RWPE1 (cell line): ENCODE measurements at regions not wholly inside any gene's neighbourhood (a gene's known extent, or its start where the extent isn't known, plus 50 kb on each side); places are given as distances from the start of the nearest gene placed in this dataset.

Experiments used
- CTCF ChIA-PET: fragments of 350-600 bp; sonication (Branson Sonifier 250); formaldehyde crosslinking; extraction: SDS; loops from one replicate; lab custom pipeline; 2021; lab: Yijun Ruan, JAX
- POLR2A ChIA-PET: fragments of 400-600 bp; formaldehyde crosslinking; extraction: SDS; loops from one replicate; lab custom pipeline; 2020; ENCODE audit warnings: antibody characterized with exemption; ENCODE audit not compliant: low non-redundant PET; lab: Yijun Ruan, JAX
- DNase-seq: peaks from one replicate; pipeline ENCODE4 v3.0.0; 2012; ENCODE audit warnings: low spot score
- H3K27ac ChIP-seq: fragments of 450-650 bp; 2 replicates; pipeline ENCODE4 v1.5.1; 2017
- TF ChIP-seq, protein P1 (sequence below): fragments of 450-650 bp; conservative IDR thresholded peaks from 2 replicates; pipeline ENCODE4 v1.5.1; 2017; ENCODE audit warnings: low read depth, mild to moderate bottlenecking

DNA sequence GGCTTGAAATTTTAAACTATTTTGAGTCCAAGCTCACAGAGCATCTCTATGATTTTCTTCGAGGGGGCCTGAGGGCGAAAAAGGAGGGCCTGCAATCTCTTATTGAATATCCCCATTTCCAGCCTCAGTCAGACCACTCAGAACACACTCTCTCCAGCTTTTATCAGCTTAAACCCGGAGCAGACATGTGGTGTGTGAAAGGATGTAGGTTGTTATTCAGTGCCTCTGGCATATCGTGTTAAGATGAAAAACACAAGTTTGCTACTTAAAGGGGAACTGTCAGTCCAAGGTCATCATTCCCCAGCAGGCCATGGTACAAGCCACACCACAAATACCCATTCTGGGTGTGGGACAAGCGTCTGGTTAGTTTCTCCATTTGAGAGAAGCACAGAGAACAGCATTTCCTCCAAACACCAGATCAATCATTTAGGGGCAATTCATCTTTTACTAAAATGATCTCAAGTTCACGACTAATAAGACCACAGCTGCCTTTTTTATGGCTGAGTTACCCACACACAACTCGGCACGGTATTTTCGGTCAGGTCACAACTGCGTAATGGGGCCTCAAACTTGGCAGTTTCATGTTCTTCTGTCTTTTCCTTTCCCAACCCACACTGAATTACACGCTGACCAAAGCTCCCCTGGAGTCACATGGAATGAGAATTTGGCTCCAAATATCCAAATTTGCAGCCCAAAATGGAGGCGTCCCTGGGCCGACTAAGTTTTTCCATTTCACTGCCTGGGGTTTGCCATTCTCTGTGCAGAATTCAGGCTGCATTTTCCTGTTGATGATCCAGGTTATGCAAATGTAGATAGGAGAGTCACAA lies 188.4 kb downstream of the SEM1 start:
- ChIA-PET CTCF (no interaction called here), POLR2A (no interaction called here)
- H3K27ac ChIP-seq: no peak overlapping the region
- TF ChIP-seq, protein P1, sequence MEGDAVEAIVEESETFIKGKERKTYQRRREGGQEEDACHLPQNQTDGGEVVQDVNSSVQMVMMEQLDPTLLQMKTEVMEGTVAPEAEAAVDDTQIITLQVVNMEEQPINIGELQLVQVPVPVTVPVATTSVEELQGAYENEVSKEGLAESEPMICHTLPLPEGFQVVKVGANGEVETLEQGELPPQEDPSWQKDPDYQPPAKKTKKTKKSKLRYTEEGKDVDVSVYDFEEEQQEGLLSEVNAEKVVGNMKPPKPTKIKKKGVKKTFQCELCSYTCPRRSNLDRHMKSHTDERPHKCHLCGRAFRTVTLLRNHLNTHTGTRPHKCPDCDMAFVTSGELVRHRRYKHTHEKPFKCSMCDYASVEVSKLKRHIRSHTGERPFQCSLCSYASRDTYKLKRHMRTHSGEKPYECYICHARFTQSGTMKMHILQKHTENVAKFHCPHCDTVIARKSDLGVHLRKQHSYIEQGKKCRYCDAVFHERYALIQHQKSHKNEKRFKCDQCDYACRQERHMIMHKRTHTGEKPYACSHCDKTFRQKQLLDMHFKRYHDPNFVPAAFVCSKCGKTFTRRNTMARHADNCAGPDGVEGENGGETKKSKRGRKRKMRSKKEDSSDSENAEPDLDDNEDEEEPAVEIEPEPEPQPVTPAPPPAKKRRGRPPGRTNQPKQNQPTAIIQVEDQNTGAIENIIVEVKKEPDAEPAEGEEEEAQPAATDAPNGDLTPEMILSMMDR: no peak
- no peak for DNase-seq

DNA sequence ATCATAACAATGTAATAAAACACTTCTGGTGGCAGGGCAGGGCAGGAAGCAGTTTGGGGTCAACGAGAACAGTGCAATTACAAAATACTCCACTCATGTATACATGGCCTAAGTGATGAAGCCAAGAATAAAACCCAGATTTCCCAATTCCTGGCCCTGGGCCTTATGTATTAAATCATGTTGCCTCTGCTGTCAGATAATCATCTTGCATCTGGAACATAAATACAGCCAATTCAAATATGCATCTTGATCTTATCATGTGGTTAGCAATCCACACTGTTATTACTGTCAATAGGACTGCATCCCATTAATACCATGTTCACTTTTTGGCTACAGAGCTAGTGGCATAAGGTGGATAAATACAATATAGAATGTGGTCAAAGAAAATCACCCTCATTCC lies 186.5 kb upstream of the SLC25A13 start:
- peak; percentile 49 for DNase-seq
- no peak overlapping the region for H3K27ac ChIP-seq
- POLR2A ChIA-PET: no interaction called here
- TF ChIP-seq, protein P1: no peak
- CTCF ChIA-PET: interaction anchor here (0.6 to 0.7 kb wide), 2 partner anchors 15 to 57 kb away, joined by 3 read pairs; no protein-coding TSS in a partner anchor

DNA sequence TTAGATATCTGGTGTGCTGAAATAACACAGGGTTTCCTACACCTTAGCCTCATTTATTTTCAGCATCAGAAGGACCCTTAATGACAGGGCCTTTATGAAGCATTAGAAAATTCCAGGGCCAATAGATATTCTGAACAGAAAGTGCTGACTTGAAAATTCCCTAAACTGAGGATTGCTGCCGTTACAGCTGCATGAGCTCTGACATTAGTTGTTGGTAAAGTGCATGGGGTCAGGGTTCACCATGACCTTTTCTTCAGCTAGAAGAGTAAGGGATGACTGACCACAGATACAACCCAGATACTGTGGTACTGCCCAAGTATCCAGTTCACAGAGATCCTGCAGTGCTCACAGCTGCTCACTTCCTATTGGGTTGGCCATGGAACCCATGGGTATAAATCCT lies 181.7 kb upstream of the SLC25A13 start:
- TF ChIP-seq, protein P1: no peak
- no peak for DNase-seq
- POLR2A ChIA-PET: no interaction called here
- CTCF ChIA-PET: interaction anchor here (0.7 kb wide), 1 partner anchor 188 kb away, joined by 3 read pairs; no protein-coding TSS in a partner anchor
- no peak overlapping the region for H3K27ac ChIP-seq

DNA sequence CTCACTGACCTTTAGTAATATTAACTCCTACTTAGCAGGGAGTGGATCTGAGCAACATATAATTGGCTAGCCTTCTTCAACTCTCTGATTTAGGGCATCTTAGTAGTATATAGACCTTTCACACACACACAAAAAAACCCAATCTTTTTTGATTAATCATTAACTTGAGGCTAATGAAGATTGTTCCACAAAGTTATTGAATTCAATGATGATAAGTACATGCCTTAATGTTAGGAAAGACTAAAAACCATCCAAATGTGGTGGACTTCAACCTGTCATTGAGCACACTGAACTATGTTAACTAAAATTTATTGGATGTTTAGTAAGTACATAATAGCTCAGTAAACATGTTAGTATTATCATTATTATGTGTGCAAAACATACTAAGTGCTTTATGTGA lies 179.4 kb upstream of the SLC25A13 start:
- CTCF ChIA-PET: no interaction called here
- TF ChIP-seq, protein P1: no peak
- POLR2A ChIA-PET: no interaction called here
- no peak overlapping the region for H3K27ac ChIP-seq
- DNase-seq: no peak

DNA sequence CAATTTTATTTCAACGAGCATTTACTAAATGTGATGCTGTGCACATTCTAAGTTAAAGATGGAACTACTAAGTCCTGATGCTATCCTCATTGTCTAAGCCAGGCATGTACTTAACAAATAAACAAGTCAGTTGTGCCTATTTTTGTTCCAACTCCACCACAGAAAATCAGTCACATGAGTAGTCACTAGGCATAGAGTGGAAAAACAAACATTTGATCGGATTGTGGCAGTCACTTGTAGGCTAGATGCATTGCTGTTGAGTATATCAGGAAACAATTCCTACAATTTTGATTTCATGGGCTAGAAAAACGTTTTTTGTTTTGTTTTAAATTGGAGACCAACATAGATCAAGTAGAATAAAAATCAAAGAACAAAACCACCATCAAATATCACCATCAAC lies 177.6 kb upstream of the SLC25A13 start:
- POLR2A ChIA-PET: no interaction called here
- no peak for DNase-seq
- CTCF ChIA-PET: no interaction called here
- TF ChIP-seq, protein P1: no peak
- no peak overlapping the region for H3K27ac ChIP-seq

DNA sequence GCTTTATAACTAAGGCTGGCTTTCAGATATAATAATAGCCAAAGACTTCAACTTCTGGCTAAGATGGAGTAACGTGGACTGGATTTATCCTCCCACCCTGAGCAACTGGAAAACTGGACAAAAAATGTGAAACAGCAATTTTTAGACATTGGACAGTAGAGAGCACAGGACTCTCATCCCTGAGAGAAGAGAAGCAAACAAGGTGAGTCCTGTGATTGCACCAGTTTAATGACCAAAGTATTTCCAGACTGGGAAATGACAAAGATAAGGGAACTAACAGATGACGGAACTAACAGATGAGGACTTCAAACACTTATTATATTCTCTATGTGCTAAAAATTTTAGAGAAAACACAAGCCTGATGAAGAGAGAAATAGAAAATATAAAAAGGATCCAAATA lies 175.7 kb upstream of the SLC25A13 start:
- H3K27ac ChIP-seq: no peak overlapping the region
- no peak for DNase-seq
- TF ChIP-seq, protein P1: no peak
- ChIA-PET CTCF (no interaction called here), POLR2A (no interaction called here)
